ENCODE measurements at regions not wholly inside any gene's neighbourhood (a gene's known extent, or its start where the extent isn't known, plus 50 kb on each side); places are given as distances from the start of the nearest gene placed in this dataset.
A peak's percentile ranks its signal among the peaks of the same experiment; 100 is the strongest.

DNA sequence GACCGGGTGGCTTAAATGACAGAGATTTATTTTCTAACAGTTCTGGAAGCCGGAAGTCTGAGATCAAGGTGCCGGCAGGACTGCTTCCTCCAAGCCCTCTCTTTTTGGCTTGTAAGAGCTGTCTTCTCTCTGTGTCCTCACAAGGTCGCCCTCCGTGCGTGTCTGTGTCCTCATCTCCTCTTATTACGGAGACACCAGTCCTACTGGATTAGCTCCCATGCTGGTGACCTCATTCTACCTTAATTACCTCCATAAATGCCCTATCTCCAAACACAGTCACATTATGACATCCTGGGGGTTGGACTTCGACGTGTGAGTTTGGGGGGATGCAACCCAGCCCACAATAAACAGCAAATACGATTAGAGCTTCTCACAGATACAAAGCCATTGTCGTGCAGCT, 161.5 kb downstream of the FOXL1 start:
- Histone ChIP-seq H3K4me1 (ENCODE audit: control insufficient read depth, insufficient read depth, low read length) (peaks cover 6% of the 10 kb centered on the region), H3K9me3 (ENCODE audit: control insufficient read depth, insufficient read depth, low read length) (no peaks in the 10 kb centered on the region), H3K4me3 (ENCODE audit: low read length) (no peak overlapping the region), H3K27ac (ENCODE audit: low read length) (no peak overlapping the region), H3K27me3 (ENCODE audit: control insufficient read depth, insufficient read depth, low read length) (no peaks in the 10 kb centered on the region), H3K36me3 (ENCODE audit: control insufficient read depth, insufficient read depth, low read length) (no peaks in the 10 kb centered on the region)
- no peak for DNase-seq (ENCODE audit: low read depth, low spot score)
- no CpG with 5 or more reads among the region's 11 CpGs for WGBS (ENCODE audit: insufficient coverage, insufficient read length)

DNA sequence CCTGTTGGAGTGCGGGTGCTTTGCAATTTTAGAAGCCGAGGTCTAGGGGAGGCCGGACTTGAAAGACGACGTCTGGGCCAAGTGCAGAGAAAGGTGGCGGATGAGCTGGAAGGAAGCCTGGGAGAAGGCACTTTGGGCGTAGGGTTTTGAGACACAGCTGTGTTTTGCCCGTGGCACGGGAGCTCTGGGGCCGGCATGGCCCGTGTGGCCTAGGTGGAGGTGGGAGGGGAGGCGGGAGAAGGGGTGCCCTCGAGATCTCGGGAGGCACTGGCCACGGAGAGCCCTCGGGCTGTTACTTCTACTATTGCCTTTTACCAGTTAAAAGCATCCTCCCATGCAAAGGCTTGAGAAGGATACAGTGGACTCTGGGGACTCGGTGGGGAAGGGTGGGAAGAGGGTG, 161.9 kb downstream of the FOXL1 start:
- DNase-seq (ENCODE audit: low read depth, low spot score): no peak
- no peaks in the 10 kb centered on the region for H3K27me3 ChIP-seq (ENCODE audit: control insufficient read depth, insufficient read depth, low read length)
- no peaks in the 10 kb centered on the region for H3K9me3 ChIP-seq (ENCODE audit: control insufficient read depth, insufficient read depth, low read length)
- H3K4me1 ChIP-seq (ENCODE audit: control insufficient read depth, insufficient read depth, low read length): peaks cover 3% of the 10 kb centered on the region
- no peak overlapping the region for H3K4me3 ChIP-seq (ENCODE audit: low read length)
- no peaks in the 10 kb centered on the region for H3K36me3 ChIP-seq (ENCODE audit: control insufficient read depth, insufficient read depth, low read length)
- no CpG with 5 or more reads among the region's 17 CpGs for WGBS (ENCODE audit: insufficient coverage, insufficient read length)
- no peak overlapping the region for H3K27ac ChIP-seq (ENCODE audit: low read length)

DNA sequence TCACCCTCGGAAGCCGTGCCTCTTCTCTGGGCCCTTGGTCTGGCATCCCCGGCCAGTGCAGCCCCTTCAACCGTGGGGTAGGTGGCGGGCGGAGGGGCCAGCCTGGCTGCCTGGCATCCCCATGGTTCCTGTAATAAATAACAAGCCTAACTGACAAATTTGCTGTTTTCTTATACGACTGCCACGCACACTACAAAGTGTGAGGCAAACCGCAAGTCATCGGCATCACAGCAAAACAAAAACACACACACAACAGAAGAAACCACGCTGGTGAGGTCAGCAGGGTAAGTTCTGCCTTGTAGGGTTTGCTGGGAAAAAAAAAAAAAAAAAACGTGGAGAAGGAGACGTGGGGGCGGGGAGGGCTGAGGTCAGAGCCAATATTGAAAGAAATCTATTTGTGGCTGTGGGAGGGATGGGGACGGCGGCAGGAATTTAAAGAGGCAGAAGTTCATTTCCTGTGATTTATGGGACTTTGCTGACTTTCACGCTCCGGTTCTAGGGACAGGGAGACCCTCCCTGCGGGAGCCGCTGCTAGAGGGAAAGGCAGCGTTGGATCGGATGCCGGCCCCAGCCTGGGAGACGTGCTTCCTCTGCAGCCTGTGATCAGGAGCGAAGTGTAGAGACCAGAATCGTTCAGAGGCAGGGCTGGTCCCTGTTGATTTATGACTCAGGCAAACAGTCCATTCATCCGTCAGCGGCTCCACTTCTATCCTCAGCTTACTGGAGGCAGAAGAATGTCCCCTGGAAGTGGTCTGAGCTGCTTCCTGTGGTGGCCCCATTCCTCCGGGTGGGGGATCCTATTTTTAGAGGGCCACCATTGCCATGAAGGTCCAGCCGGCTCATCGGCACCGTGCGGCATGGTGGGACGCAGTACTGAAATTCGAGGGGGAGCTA, 162.8 kb downstream of the FOXL1 start:
- Histone ChIP-seq H3K9me3 (ENCODE audit: control insufficient read depth, insufficient read depth, low read length) (no peaks in the 10 kb centered on the region), H3K27me3 (ENCODE audit: control insufficient read depth, insufficient read depth, low read length) (no peaks in the 10 kb centered on the region), H3K4me1 (ENCODE audit: control insufficient read depth, insufficient read depth, low read length) (peaks cover 3% of the 10 kb centered on the region), H3K4me3 (ENCODE audit: low read length) (no peak overlapping the region), H3K27ac (ENCODE audit: low read length) (no peak overlapping the region), H3K36me3 (ENCODE audit: control insufficient read depth, insufficient read depth, low read length) (no peaks in the 10 kb centered on the region)
- peak; percentile 13 for DNase-seq (ENCODE audit: low read depth, low spot score)
- WGBS (ENCODE audit: insufficient coverage, insufficient read length): no CpG with 5 or more reads among the region's 35 CpGs

DNA sequence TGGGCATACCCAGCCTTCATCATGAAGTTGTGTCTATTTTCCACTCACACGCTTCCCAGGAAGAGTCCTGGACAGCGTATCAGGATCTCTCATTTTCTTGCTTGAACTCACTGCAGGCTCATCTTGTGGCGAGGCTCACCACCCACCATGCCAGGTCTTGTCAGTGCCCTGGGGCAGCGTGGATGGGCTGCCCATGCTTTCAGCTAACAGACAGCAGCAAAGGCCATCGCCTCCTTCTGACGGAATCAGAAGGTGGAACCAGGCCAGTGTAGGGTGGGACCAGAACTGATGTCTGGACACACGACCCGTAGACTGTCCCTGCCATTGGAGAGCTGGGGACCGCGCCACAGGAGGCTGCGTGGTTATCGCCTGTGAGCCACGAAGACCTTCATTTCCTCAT, 169.4 kb downstream of the FOXL1 start:
- H3K27me3 ChIP-seq (ENCODE audit: control insufficient read depth, insufficient read depth, low read length): no peaks in the 10 kb centered on the region
- H3K27ac ChIP-seq (ENCODE audit: low read length): no peak overlapping the region
- no peaks in the 10 kb centered on the region for H3K36me3 ChIP-seq (ENCODE audit: control insufficient read depth, insufficient read depth, low read length)
- WGBS (ENCODE audit: insufficient coverage, insufficient read length): no CpG with 5 or more reads among the region's 13 CpGs
- no peak overlapping the region for H3K4me3 ChIP-seq (ENCODE audit: low read length)
- no peaks in the 10 kb centered on the region for H3K4me1 ChIP-seq (ENCODE audit: control insufficient read depth, insufficient read depth, low read length)
- no peaks in the 10 kb centered on the region for H3K9me3 ChIP-seq (ENCODE audit: control insufficient read depth, insufficient read depth, low read length)
- DNase-seq (ENCODE audit: low read depth, low spot score): no peak

DNA sequence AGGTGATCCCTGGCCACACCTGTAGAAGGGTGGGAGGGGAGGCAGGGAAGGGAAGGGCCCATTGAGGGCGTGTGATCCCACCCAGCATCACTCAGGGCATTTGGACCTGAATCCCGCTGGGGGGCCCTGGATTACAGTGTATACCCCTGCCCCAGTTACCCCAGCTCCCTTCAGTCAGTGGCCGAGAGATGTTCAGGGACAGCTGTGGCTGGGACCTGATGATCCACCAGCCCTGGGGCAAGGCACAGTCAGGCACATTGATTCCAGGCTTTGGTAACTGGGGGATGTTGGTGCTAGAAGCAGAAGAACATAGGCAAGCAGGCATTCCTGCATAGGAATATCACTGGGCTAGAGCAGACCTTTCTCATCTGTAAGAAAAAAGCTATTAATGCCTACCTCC, 170.3 kb downstream of the FOXL1 start:
- H3K27ac ChIP-seq (ENCODE audit: low read length): no peak overlapping the region
- H3K4me3 ChIP-seq (ENCODE audit: low read length): no peak overlapping the region
- WGBS (ENCODE audit: insufficient coverage, insufficient read length): no CpG with 5 or more reads among the region's 3 CpGs
- DNase-seq (ENCODE audit: low read depth, low spot score): no peak
- H3K9me3 ChIP-seq (ENCODE audit: control insufficient read depth, insufficient read depth, low read length): no peaks in the 10 kb centered on the region
- no peaks in the 10 kb centered on the region for H3K36me3 ChIP-seq (ENCODE audit: control insufficient read depth, insufficient read depth, low read length)
- H3K4me1 ChIP-seq (ENCODE audit: control insufficient read depth, insufficient read depth, low read length): no peaks in the 10 kb centered on the region
- H3K27me3 ChIP-seq (ENCODE audit: control insufficient read depth, insufficient read depth, low read length): no peaks in the 10 kb centered on the region

DNA sequence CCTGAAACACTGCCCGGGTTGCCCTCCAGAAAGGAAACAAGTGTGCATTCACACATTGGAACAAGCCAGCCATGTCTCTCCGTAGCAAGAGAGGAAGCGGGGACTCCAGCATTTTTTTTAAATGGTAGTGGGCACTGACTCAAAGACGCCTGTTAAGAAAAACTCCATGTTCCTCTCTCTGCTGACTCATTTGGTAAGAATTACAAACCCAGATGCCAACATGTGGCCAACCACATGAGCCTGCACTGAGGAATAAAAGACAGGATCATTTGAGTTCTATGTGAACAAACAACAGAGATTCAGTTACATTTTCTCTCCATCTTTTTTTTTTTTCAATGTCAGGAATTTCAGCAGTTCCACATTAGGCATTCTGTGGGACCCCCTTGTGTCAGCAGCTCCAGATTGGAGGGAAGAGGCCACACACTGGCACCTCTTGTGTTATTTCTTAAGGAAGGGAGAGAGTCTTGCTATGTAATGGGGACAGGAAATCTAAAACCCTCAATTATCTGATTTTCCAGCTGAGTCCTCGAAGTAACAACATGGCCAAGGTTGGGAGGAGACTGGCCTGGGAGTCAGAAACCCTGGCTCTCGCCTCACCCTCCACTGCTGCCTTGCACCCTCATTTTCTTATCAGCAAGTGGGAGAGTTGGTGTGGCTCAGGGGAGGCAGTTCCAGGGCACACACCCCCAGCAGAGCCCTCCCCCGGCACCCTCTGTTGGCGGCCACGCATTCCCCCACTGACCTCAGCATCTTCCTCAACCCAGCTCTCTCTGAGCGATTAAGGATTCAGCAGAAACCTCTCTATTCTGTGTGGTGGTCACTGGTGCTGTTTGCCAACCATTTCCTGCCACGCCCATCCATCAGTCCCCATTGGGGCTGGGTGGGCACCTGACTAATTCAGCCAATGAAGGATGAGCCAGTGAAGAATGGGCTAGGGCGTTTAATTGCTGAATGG, 173.0 kb downstream of the FOXL1 start:
- no peaks in the 10 kb centered on the region for H3K36me3 ChIP-seq (ENCODE audit: control insufficient read depth, insufficient read depth, low read length)
- H3K27me3 ChIP-seq (ENCODE audit: control insufficient read depth, insufficient read depth, low read length): no peaks in the 10 kb centered on the region
- H3K4me3 ChIP-seq (ENCODE audit: low read length): no peak overlapping the region
- H3K27ac ChIP-seq (ENCODE audit: low read length): no peak overlapping the region
- no CpG with 5 or more reads among the region's 12 CpGs for WGBS (ENCODE audit: insufficient coverage, insufficient read length)
- H3K9me3 ChIP-seq (ENCODE audit: control insufficient read depth, insufficient read depth, low read length): no peaks in the 10 kb centered on the region
- no peak for DNase-seq (ENCODE audit: low read depth, low spot score)
- H3K4me1 ChIP-seq (ENCODE audit: control insufficient read depth, insufficient read depth, low read length): no peaks in the 10 kb centered on the region

DNA sequence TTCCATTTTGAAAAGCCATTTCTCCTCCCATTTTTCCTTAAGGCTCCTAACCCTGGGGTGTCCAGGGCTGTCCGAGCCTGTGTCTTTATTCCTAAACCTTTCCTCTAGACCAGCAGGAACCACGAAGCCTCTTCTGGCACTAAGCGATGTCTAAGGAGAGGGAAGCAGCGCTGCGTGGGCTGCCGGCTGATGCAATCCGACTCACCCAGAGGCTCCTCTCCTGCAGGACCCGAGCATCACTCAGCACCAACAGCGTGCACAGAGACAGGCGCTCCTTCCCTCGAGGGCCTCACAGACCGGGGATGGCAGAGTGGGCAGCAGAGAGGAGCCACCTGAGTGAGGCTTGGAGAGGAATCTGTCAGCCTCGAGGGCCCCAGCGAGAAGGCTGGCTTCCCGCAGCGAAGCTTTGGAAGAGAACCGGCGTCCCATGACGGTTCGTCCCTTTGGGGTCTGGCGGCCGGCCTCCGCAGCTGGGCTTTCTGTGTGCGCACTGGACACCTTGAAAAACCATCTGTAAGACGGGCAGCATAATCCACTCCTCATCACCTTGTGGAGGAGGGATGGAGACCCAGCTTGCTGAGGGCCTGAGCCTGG, 174.3 kb downstream of the FOXL1 start:
- no peaks in the 10 kb centered on the region for H3K9me3 ChIP-seq (ENCODE audit: control insufficient read depth, insufficient read depth, low read length)
- H3K27me3 ChIP-seq (ENCODE audit: control insufficient read depth, insufficient read depth, low read length): no peaks in the 10 kb centered on the region
- no peak overlapping the region for H3K4me3 ChIP-seq (ENCODE audit: low read length)
- no peaks in the 10 kb centered on the region for H3K36me3 ChIP-seq (ENCODE audit: control insufficient read depth, insufficient read depth, low read length)
- DNase-seq (ENCODE audit: low read depth, low spot score): no peak
- H3K4me1 ChIP-seq (ENCODE audit: control insufficient read depth, insufficient read depth, low read length): no peaks in the 10 kb centered on the region
- WGBS (ENCODE audit: insufficient coverage, insufficient read length): no CpG with 5 or more reads among the region's 25 CpGs
- no peak overlapping the region for H3K27ac ChIP-seq (ENCODE audit: low read length)

DNA sequence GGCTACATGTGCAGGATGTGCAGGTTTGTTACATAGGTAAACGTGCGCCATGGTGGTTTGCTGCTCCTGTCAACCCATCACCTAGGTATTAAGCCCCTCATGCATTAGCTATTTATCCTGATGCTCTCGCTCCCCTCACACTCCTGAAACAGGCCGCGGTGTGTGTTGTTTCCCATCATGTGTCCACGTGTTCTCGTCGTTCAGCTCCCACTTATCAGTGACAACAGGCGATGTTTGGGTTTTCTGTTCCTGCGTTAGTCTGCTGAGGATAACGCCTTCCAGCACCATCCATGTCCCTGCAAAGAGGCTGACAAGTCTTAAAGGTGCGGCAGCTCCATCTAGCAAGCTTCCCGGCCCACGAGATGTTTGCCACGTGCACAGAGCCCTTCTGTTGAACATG, 175.1 kb downstream of the FOXL1 start:
- no peak overlapping the region for H3K4me3 ChIP-seq (ENCODE audit: low read length)
- WGBS (ENCODE audit: insufficient coverage, insufficient read length): no CpG with 5 or more reads among the region's 15 CpGs
- no peak overlapping the region for H3K27ac ChIP-seq (ENCODE audit: low read length)
- no peaks in the 10 kb centered on the region for H3K27me3 ChIP-seq (ENCODE audit: control insufficient read depth, insufficient read depth, low read length)
- no peak for DNase-seq (ENCODE audit: low read depth, low spot score)
- H3K4me1 ChIP-seq (ENCODE audit: control insufficient read depth, insufficient read depth, low read length): no peaks in the 10 kb centered on the region
- no peaks in the 10 kb centered on the region for H3K9me3 ChIP-seq (ENCODE audit: control insufficient read depth, insufficient read depth, low read length)
- no peaks in the 10 kb centered on the region for H3K36me3 ChIP-seq (ENCODE audit: control insufficient read depth, insufficient read depth, low read length)

DNA sequence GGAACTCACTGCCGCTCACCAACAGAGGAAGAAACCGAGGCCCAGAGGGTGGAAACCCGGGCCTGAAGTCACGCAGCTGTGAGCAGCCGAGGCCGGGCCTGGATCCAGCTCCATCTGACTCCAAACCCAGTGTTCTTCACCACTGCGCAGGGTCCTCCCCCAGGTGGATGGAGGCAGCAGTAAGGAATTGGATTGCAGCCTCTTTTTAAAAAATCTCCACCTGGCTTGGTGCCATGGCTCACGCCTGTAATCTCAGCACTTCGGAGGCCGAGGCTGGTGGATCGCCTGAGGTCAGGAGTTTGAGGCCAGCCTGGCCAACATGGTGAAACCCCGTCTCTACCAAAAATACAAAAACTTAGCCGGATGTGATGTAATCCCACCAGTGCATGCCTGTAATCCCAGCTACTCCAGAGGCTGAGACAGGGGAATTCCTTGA, 177.2 kb downstream of the FOXL1 start:
- no peak overlapping the region for H3K27ac ChIP-seq (ENCODE audit: low read length)
- no peaks in the 10 kb centered on the region for H3K4me1 ChIP-seq (ENCODE audit: control insufficient read depth, insufficient read depth, low read length)
- WGBS (ENCODE audit: insufficient coverage, insufficient read length): no CpG with 5 or more reads among the region's 13 CpGs
- no peak overlapping the region for H3K4me3 ChIP-seq (ENCODE audit: low read length)
- no peaks in the 10 kb centered on the region for H3K9me3 ChIP-seq (ENCODE audit: control insufficient read depth, insufficient read depth, low read length)
- H3K36me3 ChIP-seq (ENCODE audit: control insufficient read depth, insufficient read depth, low read length): no peaks in the 10 kb centered on the region
- no peaks in the 10 kb centered on the region for H3K27me3 ChIP-seq (ENCODE audit: control insufficient read depth, insufficient read depth, low read length)
- DNase-seq (ENCODE audit: low read depth, low spot score): no peak

Data from iPS DF 6.9 (cell line).